CD4-positive, alpha-beta T cell (primary cell): ENCODE measurements at regions not wholly inside any gene's neighbourhood (a gene's known extent, or its start where the extent isn't known, plus 50 kb on each side); places are given as distances from the start of the nearest gene placed in this dataset.
"Not testable (repeated sequence)": the region's sequence is repeated elsewhere in the genome, so short reads cannot be mapped to it uniquely, and the experiment has no call there.

ENCODE experiments used
- ATAC-seq: fragments of 200-7000 bp; cut with Tn5 transposase; one replicate; pipeline ENCODE4 v1.10.0; 2022; ENCODE audit warnings: mild to moderate bottlenecking; ENCODE audit not compliant: poor library complexity
- CTCF ChIA-PET: fragments of 350-600 bp; sonication (Branson Sonifier 250); formaldehyde crosslinking; loops from one replicate; lab custom pipeline; 2021; ENCODE audit warnings: antibody characterized with exemption, inconsistent platforms; lab: Charles Lee
- POLR2A ChIA-PET: fragments of 350-600 bp; sonication (Branson Sonifier 250); formaldehyde crosslinking; loops from one replicate; lab custom pipeline; 2021; ENCODE audit warnings: antibody characterized with exemption, inconsistent platforms; lab: Charles Lee
- DNase-seq, 14 experiments: peaks; one replicate each; pipeline ENCODE4 v3.0.0-alpha.2; 2013 to 2020; ENCODE audit warnings: mixed read lengths in 2 of 14
- H3K27ac ChIP-seq, 2 donors: one replicate each; pipeline versions ENCODE4 v1.5.1 to v1.7.0; 2013; ENCODE audit warnings: low read length in 2 of 2, low read depth in 1 of 2, mild to moderate bottlenecking in 1 of 2
- H3K27me3 ChIP-seq, 2 experiments: 1 replicate in 1 of 2; 2 replicates in 1 of 2; pipeline versions ENCODE4 v1.6.1 to v1.7.0; 2013; ENCODE audit warnings: low read length in 2 of 2, control low read depth in 1 of 2, mild to moderate bottlenecking in 1 of 2, moderate library complexity in 1 of 2; ENCODE audit not compliant: insufficient read depth in 2 of 2, control insufficient read depth in 1 of 2
- H3K36me3 ChIP-seq: one replicate; pipeline ENCODE4 v1.6.1; 2013; ENCODE audit warnings: low read length, control low read depth; ENCODE audit not compliant: insufficient read depth
- H3K4me1 ChIP-seq: one replicate; pipeline ENCODE4 v1.6.1; 2013; ENCODE audit warnings: low read length, control low read depth; ENCODE audit not compliant: insufficient read depth
- H3K4me3 ChIP-seq: one replicate; pipeline ENCODE4 v1.5.1; 2013; ENCODE audit warnings: mild to moderate bottlenecking, low read length, moderate library complexity
- H3K9me3 ChIP-seq, 2 experiments: 1 replicate in 1 of 2; 2 replicates in 1 of 2; pipeline versions ENCODE4 v1.6.1 to v1.7.0; 2013; ENCODE audit warnings: low read length in 2 of 2, mild to moderate bottlenecking in 2 of 2, control low read depth in 1 of 2, moderate library complexity in 1 of 2; ENCODE audit not compliant: control insufficient read depth in 1 of 2, insufficient read depth in 1 of 2
- H3K27ac Mint-ChIP-seq: one replicate; pipeline ENCODE4 v1.8.0; 2020; ENCODE audit warnings: mixed read lengths
- H3K27me3 Mint-ChIP-seq: one replicate; pipeline ENCODE4 v1.8.0; 2021; ENCODE audit warnings: mixed read lengths
- H3K36me3 Mint-ChIP-seq: one replicate; pipeline ENCODE4 v1.8.0; 2021; ENCODE audit warnings: low read depth, mixed read lengths
- H3K4me1 Mint-ChIP-seq: one replicate; pipeline ENCODE4 v1.8.0; 2021; ENCODE audit warnings: low read depth, mixed read lengths
- H3K4me3 Mint-ChIP-seq: one replicate; pipeline ENCODE4 v1.8.0; 2020; ENCODE audit warnings: mild to moderate bottlenecking, mixed read lengths
- H3K9me3 Mint-ChIP-seq: one replicate; pipeline ENCODE4 v1.8.0; 2020; ENCODE audit warnings: mixed read lengths
- CTCF ChIP-seq: fragments of 200-600 bp; IDR thresholded peaks from one replicate; pipeline ENCODE4 v1.8.0; 2022; ENCODE audit warnings: antibody characterized with exemption, mild to moderate bottlenecking
- intact Hi-C, 2 experiments: fragments of 100-400 bp; cut with DNase I in 1 of 2; cut with micrococcal nuclease in 1 of 2; formaldehyde crosslinking; loops; one replicate each; pipeline versions ENCODE4 v1.15.1 to v1.9.0; 2023 to 2025; cut with DNase I, micrococcal nuclease

DNA sequence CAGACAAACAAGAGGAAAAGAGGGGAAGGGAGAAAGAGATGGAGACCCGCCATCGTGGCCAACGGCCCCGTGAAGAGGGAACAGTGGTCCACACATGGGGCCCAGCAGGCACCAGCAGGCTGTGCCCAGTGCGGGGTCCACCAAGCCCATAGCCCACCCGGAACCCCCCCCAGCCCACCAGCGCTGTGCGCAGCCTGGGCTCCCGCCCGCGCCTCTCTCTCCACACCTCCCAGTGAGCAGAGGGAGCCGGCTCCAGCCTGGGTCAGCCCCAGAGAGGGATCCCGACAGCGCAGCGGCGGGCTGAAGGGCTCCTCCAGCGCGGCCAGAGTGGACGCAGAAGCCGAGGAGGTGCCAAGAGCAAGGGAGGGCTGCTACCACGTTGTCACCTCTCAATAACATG is 105.0 kb upstream of the TMTC1 start:
- ChIA-PET CTCF (no interaction called here), POLR2A (no interaction called here)
- Histone ChIP-seq H3K27ac (no peak overlapping the region), H3K9me3 (peaks cover 0 to 11% of the 10 kb centered on the region in 2 experiments), H3K27me3 (no peaks in the 10 kb centered on the region), H3K4me1 (no peaks in the 10 kb centered on the region), H3K36me3 (no peaks in the 10 kb centered on the region), H3K4me3 (no peak overlapping the region)
- intact Hi-C loops, result no loop called here
- TF ChIP-seq CTCF, result no peak
- no peaks in the 10 kb centered on the region for H3K4me1 Mint-ChIP-seq
- ATAC-seq, result no peak
- no peak overlapping the region for H3K27ac Mint-ChIP-seq
- H3K36me3 Mint-ChIP-seq, result no peaks in the 10 kb centered on the region
- peaks cover 8% of the 10 kb centered on the region for H3K9me3 Mint-ChIP-seq
- no peaks in the 10 kb centered on the region for H3K27me3 Mint-ChIP-seq
- DNase-seq, result no peak
- H3K4me3 Mint-ChIP-seq, result no peak overlapping the region

- POLR2A ChIA-PET, H3K9me3 Mint-ChIP-seq, H3K4me3 ChIP-seq, H3K4me1 Mint-ChIP-seq, H3K27ac ChIP-seq, CTCF ChIA-PET, ATAC-seq, DNase-seq, intact Hi-C loops, H3K4me1 ChIP-seq, H3K36me3 Mint-ChIP-seq, H3K27me3 Mint-ChIP-seq, H3K36me3 ChIP-seq, H3K4me3 Mint-ChIP-seq, H3K27ac Mint-ChIP-seq, H3K27me3 ChIP-seq: not testable (repeated sequence)
- peaks cover 0 to 11% of the 10 kb centered on the region in 2 experiments for H3K9me3 ChIP-seq
Measured at GRCh38 chr12:29884957-29885356, 101.2 kb upstream of the TMTC1 start.

DNA sequence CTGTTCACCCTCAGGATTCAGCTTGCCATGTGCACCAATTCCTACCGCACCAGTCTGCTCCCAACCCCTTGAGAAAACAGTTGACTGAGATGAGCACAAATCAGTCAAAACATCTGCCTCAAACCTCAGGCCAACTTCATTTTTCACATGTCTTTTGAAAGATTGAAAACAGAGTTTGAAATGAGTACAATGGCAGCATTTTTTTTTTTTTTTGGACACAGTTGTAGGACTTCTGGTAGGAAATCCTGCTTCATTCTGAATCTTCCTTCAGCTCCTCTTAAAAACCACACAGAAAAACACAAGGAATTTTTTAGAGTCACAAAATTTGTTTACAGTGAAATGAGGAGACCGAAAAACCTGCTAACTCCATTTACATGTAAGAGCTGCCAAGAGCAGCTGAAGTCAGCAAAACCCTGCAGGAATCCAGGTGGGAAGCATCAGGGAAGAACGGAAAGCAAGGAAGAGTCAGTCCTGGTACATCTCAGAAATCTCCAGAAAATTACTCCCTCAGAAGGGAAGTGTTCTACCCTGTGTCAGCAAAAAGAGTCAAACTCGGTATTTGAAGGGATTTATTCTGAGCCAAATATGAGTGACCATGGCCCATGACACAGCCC is 100.3 kb upstream of the TMTC1 start:
- Histone ChIP-seq H3K27ac (no peak overlapping the region), H3K9me3 (peaks cover 0 to 7% of the 10 kb centered on the region in 2 experiments), H3K4me3 (no peak overlapping the region), H3K4me1 (no peaks in the 10 kb centered on the region), H3K36me3 (no peaks in the 10 kb centered on the region), H3K27me3 (no peaks in the 10 kb centered on the region)
- no peaks in the 10 kb centered on the region for H3K36me3 Mint-ChIP-seq
- ATAC-seq, result no peak
- no peaks in the 10 kb centered on the region for H3K27me3 Mint-ChIP-seq
- intact Hi-C loops, result no loop called here
- DNase-seq, result no peak
- H3K4me3 Mint-ChIP-seq, result no peak overlapping the region
- H3K9me3 Mint-ChIP-seq, result peaks cover 7% of the 10 kb centered on the region
- H3K27ac Mint-ChIP-seq, result no peak overlapping the region
- ChIA-PET CTCF (no interaction called here), POLR2A (no interaction called here)
- H3K4me1 Mint-ChIP-seq, result no peaks in the 10 kb centered on the region
- no peak for TF ChIP-seq CTCF

DNA sequence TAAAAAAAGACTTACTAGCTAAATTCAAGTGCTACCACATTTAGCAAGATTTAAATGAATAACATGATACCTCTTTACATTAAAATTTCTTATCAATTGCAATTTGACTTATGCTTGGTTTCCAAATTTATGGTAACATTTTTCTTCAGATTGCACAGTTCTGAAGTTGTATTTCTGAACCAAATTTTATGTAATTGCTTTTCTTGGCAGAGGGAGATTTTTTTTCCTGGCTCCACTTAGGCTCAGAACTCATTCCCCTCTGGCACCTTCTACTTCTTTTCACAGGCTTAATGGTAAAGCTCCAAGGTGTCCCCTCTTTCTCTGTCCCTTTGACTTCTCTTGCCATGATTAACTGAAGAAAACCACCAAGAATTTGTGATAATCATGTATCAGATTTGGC is 99.8 kb upstream of the TMTC1 start:
- Mint-ChIP-seq H3K27me3 (no peaks in the 10 kb centered on the region), H3K9me3 (peaks cover 8% of the 10 kb centered on the region), H3K4me3 (no peak overlapping the region), H3K27ac (no peak overlapping the region), H3K4me1 (no peaks in the 10 kb centered on the region), H3K36me3 (no peaks in the 10 kb centered on the region)
- Histone ChIP-seq H3K9me3 (peaks cover 0 to 1% of the 10 kb centered on the region in 2 experiments), H3K4me3 (no peak overlapping the region), H3K27ac (no peak overlapping the region), H3K36me3 (no peaks in the 10 kb centered on the region), H3K27me3 (no peaks in the 10 kb centered on the region), H3K4me1 (no peaks in the 10 kb centered on the region)
- ChIA-PET CTCF (no interaction called here), POLR2A (no interaction called here)
- DNase-seq (no peak), ATAC-seq (no peak)
- no peak for TF ChIP-seq CTCF
- intact Hi-C loops, result no loop called here
